H9 (cell line): ENCODE measurements at regions not wholly inside any gene's neighbourhood (a gene's known extent, or its start where the extent isn't known, plus 50 kb on each side); places are given as distances from the start of the nearest gene placed in this dataset.

Experiments
- DNase-seq: peaks from one replicate; pipeline ENCODE4 v3.0.0-alpha.2; 2017
- H2AFZ ChIP-seq: one replicate; pipeline ENCODE4 v1.6.1; 2013; ENCODE audit warnings: mild to moderate bottlenecking, low read length, control low read depth, moderate library complexity
- H2AK5ac ChIP-seq: 2 replicates; pipeline ENCODE4 v1.6.1; 2013; ENCODE audit warnings: low read length, control low read depth, mixed read lengths; ENCODE audit not compliant: insufficient read length
- H2BK120ac ChIP-seq: one replicate; pipeline ENCODE4 v1.6.1; 2013; ENCODE audit warnings: low read depth, mild to moderate bottlenecking, low read length, control low read depth, inconsistent platforms; ENCODE audit not compliant: poor library complexity, severe bottlenecking
- H2BK12ac ChIP-seq: 2 replicates; pipeline ENCODE4 v1.6.1; 2013; ENCODE audit warnings: low read length, control low read depth, mixed read lengths, low read depth; ENCODE audit not compliant: insufficient read length
- H2BK15ac ChIP-seq: 2 replicates; pipeline ENCODE4 v1.6.1; 2013; ENCODE audit warnings: low read depth, low read length, control low read depth
- H2BK20ac ChIP-seq: one replicate; pipeline ENCODE4 v1.6.1; 2013; ENCODE audit warnings: low read depth, mild to moderate bottlenecking, low read length, control low read depth, inconsistent platforms; ENCODE audit not compliant: poor library complexity, severe bottlenecking
- H2BK5ac ChIP-seq: 2 replicates; pipeline ENCODE4 v1.6.1; 2013; ENCODE audit warnings: low read length, control low read depth, mixed read lengths; ENCODE audit not compliant: insufficient read length
- H3K14ac ChIP-seq: 2 replicates; pipeline ENCODE4 v1.6.1; 2013; ENCODE audit warnings: low read length, control low read depth; ENCODE audit not compliant: insufficient read depth
- H3K18ac ChIP-seq: 2 replicates; pipeline ENCODE4 v1.6.1; 2013; ENCODE audit warnings: low read depth, mild to moderate bottlenecking, mixed read lengths, low read length, control low read depth; ENCODE audit not compliant: insufficient read length
- H3K23ac ChIP-seq: 2 replicates; pipeline ENCODE4 v1.6.1; 2013; ENCODE audit warnings: low read length, control low read depth, mixed read lengths, low read depth; ENCODE audit not compliant: insufficient read length
- H3K23me2 ChIP-seq: 2 replicates; pipeline ENCODE4 v1.6.1; 2013; ENCODE audit warnings: low read depth, mild to moderate bottlenecking, mixed read lengths, low read length, control low read depth; ENCODE audit not compliant: insufficient read length, poor library complexity, severe bottlenecking
- H3K27ac ChIP-seq: 2 replicates; pipeline ENCODE4 v1.5.1; 2013; ENCODE audit warnings: low read length, control low read depth, mixed read lengths, low read depth; ENCODE audit not compliant: insufficient read length
- H3K27me3 ChIP-seq: 2 replicates; pipeline ENCODE4 v1.6.1; 2013; ENCODE audit warnings: low read length, control low read depth, inconsistent platforms; ENCODE audit not compliant: insufficient read depth
- H3K4ac ChIP-seq: 2 replicates; pipeline ENCODE4 v1.6.1; 2013; ENCODE audit warnings: low read depth, mild to moderate bottlenecking, control low read depth, inconsistent platforms, low read length, moderate library complexity
- H3K4me1 ChIP-seq: 2 replicates; pipeline ENCODE4 v1.6.1; 2013; ENCODE audit warnings: low read length, control low read depth, inconsistent platforms; ENCODE audit not compliant: insufficient read depth
- H3K4me2 ChIP-seq: 2 replicates; pipeline ENCODE4 v1.6.1; 2013; ENCODE audit warnings: low read length, control low read depth, mixed read lengths; ENCODE audit not compliant: insufficient read length, insufficient read depth
- H3K56ac ChIP-seq: 2 replicates; pipeline ENCODE4 v1.6.1; 2013; ENCODE audit warnings: low read depth, mild to moderate bottlenecking, mixed read lengths, low read length, control low read depth; ENCODE audit not compliant: insufficient read length
- H3K79me1 ChIP-seq: 2 replicates; pipeline ENCODE4 v1.6.1; 2013; ENCODE audit warnings: low read depth, mild to moderate bottlenecking, moderate library complexity, low read length, control low read depth, inconsistent platforms; ENCODE audit not compliant: insufficient read depth, poor library complexity, severe bottlenecking
- H3K79me2 ChIP-seq: 2 replicates; pipeline ENCODE4 v1.6.1; 2013; ENCODE audit warnings: low read length, control low read depth, inconsistent platforms; ENCODE audit not compliant: insufficient read depth
- H3K9ac ChIP-seq: 2 replicates; pipeline ENCODE4 v1.6.1; 2013; ENCODE audit warnings: low read length, control low read depth, mixed read lengths; ENCODE audit not compliant: insufficient read length; ENCODE audit errors: extremely low read depth
- H3K9me3 ChIP-seq: one replicate; pipeline ENCODE4 v1.6.1; 2013; ENCODE audit warnings: low read depth, low read length, inconsistent platforms; ENCODE audit not compliant: control insufficient read depth
- H3T11ph ChIP-seq: one replicate; pipeline ENCODE4 v1.6.1; 2013; ENCODE audit warnings: mild to moderate bottlenecking, low read length, control low read depth, inconsistent platforms
- H4K20me1 ChIP-seq: one replicate; pipeline ENCODE4 v1.6.1; 2013; ENCODE audit not compliant: control insufficient read depth, insufficient read length, insufficient read depth
- H4K5ac ChIP-seq: 2 replicates; pipeline ENCODE4 v1.6.1; 2013; ENCODE audit warnings: low read depth, mild to moderate bottlenecking, mixed read lengths, low read length, control low read depth; ENCODE audit not compliant: insufficient read length
- H4K8ac ChIP-seq: replicated peaks from 2 replicates; pipeline ENCODE4 v1.6.1; 2013; ENCODE audit warnings: low read length, control low read depth, mixed read lengths, low read depth; ENCODE audit not compliant: insufficient read length
- H4K91ac ChIP-seq: 2 replicates; pipeline ENCODE4 v1.6.1; 2013; ENCODE audit warnings: low read depth, mild to moderate bottlenecking, moderate library complexity, mixed read lengths, low read length, control low read depth; ENCODE audit not compliant: insufficient read length
- H3K27ac Mint-ChIP-seq, 3 experiments: 2 replicates in 2 of 3; 3 replicates in 1 of 3; pipeline ENCODE4 v1.8.0; 2020 to 2021; ENCODE audit warnings: mixed read lengths in 3 of 3, mild to moderate bottlenecking in 1 of 3, moderate library complexity in 1 of 3
- H3K27me3 Mint-ChIP-seq: 2 replicates; pipeline ENCODE4 v1.8.0; 2021; ENCODE audit warnings: low read depth, mild to moderate bottlenecking, moderate library complexity, mixed read lengths
- H3K36me3 Mint-ChIP-seq, 3 experiments: 2 replicates in 2 of 3; 3 replicates in 1 of 3; pipeline ENCODE4 v1.8.0; 2020 to 2021; ENCODE audit warnings: low read depth in 3 of 3, mixed read lengths in 3 of 3; ENCODE audit not compliant: insufficient read depth in 1 of 3
- H3K4me1 Mint-ChIP-seq, 2 experiments: 2 replicates each; pipeline ENCODE4 v1.8.0; 2020; ENCODE audit warnings: mixed read lengths in 2 of 2
- H3K4me3 Mint-ChIP-seq, 2 experiments: 2 replicates in 1 of 2; 3 replicates in 1 of 2; pipeline ENCODE4 v1.8.0; 2020 to 2021; ENCODE audit warnings: mild to moderate bottlenecking in 2 of 2, mixed read lengths in 2 of 2, moderate library complexity in 1 of 2
- H3K9me3 Mint-ChIP-seq, 2 experiments: 2 replicates in 1 of 2; 3 replicates in 1 of 2; pipeline ENCODE4 v1.8.0; 2020; ENCODE audit warnings: mild to moderate bottlenecking in 2 of 2, mixed read lengths in 2 of 2, moderate library complexity in 1 of 2
- CTCF ChIP-seq: fragments of 200-600 bp; sonication (generic); conservative IDR thresholded peaks from 3 replicates; pipeline ENCODE4 v1.8.0; 2021; ENCODE audit warnings: antibody characterized with exemption, mild to moderate bottlenecking
- WGBS: extraction: QIAGEN DNeasy Blood & Tissue Kit; methylation state at CpG from one replicate; pipeline ENCODE4 v1.1.7; 2013; ENCODE audit warnings: missing lambda C conversion rate, low lambda C conversion rate, mixed read lengths; ENCODE audit not compliant: insufficient read length; ENCODE audit errors: extremely low coverage; 5-methylcytosine and 5-hydroxymethylcytosine counted together

GRCh38 chr16:51982715-51983680 lies 563.9 kb downstream of the TOX3 start:
- Histone ChIP-seq H3K14ac (no peak overlapping the region), H3T11ph (no peak overlapping the region), H4K5ac (no peak overlapping the region), H3K27me3 (no peaks in the 10 kb centered on the region), H3K79me1 (no peaks in the 10 kb centered on the region), H3K18ac (no peak overlapping the region), H3K56ac (no peak overlapping the region), H2BK5ac (no peak overlapping the region), H3K9me3 (no peaks in the 10 kb centered on the region), H3K4ac (no peak overlapping the region), H3K9ac (no peak overlapping the region), H3K23me2 (no peaks in the 10 kb centered on the region), H2AK5ac (no peak overlapping the region), H2BK20ac (no peak overlapping the region), H2AFZ (no peak overlapping the region), H3K4me2 (no peak overlapping the region), H4K20me1 (no peaks in the 10 kb centered on the region), H2BK12ac (no peak overlapping the region), H3K27ac (no peak overlapping the region), H3K79me2 (no peaks in the 10 kb centered on the region), H3K23ac (no peak overlapping the region), H3K4me1 (no peaks in the 10 kb centered on the region), H4K8ac (no peak overlapping the region), H2BK120ac (no peak overlapping the region), H2BK15ac (no peak overlapping the region), H4K91ac (no peak overlapping the region)
- Mint-ChIP-seq H3K27ac (no peak overlapping the region), H3K4me1 (no peaks in the 10 kb centered on the region; a peak in 1 of 4 replicates), H3K4me3 (no peak overlapping the region), H3K9me3 (peaks cover 0 to 2% of the 10 kb centered on the region in 2 experiments; a peak in 1 of 5 replicates), H3K27me3 (0 out of 2 replicates have a peak, but pooled peaks cover 1% of the 10 kb centered on the region), H3K36me3 (0 out of 7 replicates have a peak, but pooled peaks cover 0 to 2% (median 0%) of the 10 kb centered on the region in 3 experiments)
- WGBS: no CpG with 5 or more reads among the region's 11 CpGs
- DNase-seq: peak; percentile 42
- peak; percentile 84 for TF ChIP-seq CTCF
